ENCODE measurements at regions not wholly inside any gene's neighbourhood (a gene's known extent, or its start where the extent isn't known, plus 50 kb on each side); places are given as distances from the start of the nearest gene placed in this dataset.

DNA sequence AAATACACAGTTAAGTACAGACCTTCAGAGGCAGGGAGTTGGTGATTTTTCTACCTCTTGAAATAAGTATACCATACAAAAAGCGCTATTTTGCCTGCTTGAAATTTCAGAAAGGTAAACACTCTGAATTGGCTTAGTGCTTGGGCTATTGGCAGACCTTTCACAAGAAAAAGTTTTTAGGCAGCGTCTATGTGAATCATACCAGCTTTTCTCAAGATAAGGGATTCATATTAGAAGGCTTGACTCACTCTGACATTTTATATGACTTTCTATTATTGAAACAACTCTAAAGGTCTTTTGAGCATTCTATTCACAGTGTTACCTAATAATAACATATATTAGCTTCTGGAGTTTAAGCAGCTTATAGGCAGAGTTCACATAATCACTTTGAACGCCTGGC lies 286.4 kb upstream of the FAT1 start:
- peaks cover 0 to 3% (median 0%) of the 10 kb centered on the region in 3 donors for H3K27me3 Mint-ChIP-seq (ENCODE audit: low read depth in 3 of 3)
- H3K4me1 Mint-ChIP-seq, result no peaks in the 10 kb centered on the region
- no peak overlapping the region for H3K9ac ChIP-seq (ENCODE audit: insufficient read depth, low read length, poor library complexity, severe bottlenecking)
- H3K9me3 ChIP-seq (replicated peaks in 1 of 2; ENCODE audit: control insufficient read depth in 1 of 2, insufficient read depth in 1 of 2, low read length in 2 of 2), result no peaks in the 10 kb centered on the region
- H3K27ac ChIP-seq (ENCODE audit: low read depth in 1 of 2, low read length in 2 of 2), result no peak overlapping the region
- H3K4me2 ChIP-seq (replicated peaks; ENCODE audit: extremely low read depth, low read length, poor library complexity, severe bottlenecking), result no peak overlapping the region
- no peaks in the 10 kb centered on the region for H3K4me1 ChIP-seq (ENCODE audit: control insufficient read depth in 1 of 2, insufficient read depth in 2 of 2, low read length in 2 of 2)
- H3K4me3 ChIP-seq (replicated peaks in 1 of 3; ENCODE audit: low read depth in 2 of 3, low read length in 3 of 3), result no peak overlapping the region
- TF ChIP-seq, protein P1, sequence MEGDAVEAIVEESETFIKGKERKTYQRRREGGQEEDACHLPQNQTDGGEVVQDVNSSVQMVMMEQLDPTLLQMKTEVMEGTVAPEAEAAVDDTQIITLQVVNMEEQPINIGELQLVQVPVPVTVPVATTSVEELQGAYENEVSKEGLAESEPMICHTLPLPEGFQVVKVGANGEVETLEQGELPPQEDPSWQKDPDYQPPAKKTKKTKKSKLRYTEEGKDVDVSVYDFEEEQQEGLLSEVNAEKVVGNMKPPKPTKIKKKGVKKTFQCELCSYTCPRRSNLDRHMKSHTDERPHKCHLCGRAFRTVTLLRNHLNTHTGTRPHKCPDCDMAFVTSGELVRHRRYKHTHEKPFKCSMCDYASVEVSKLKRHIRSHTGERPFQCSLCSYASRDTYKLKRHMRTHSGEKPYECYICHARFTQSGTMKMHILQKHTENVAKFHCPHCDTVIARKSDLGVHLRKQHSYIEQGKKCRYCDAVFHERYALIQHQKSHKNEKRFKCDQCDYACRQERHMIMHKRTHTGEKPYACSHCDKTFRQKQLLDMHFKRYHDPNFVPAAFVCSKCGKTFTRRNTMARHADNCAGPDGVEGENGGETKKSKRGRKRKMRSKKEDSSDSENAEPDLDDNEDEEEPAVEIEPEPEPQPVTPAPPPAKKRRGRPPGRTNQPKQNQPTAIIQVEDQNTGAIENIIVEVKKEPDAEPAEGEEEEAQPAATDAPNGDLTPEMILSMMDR (IDR thresholded peaks at IDR 0.05), result no peak
- H3K27ac Mint-ChIP-seq, result no peak overlapping the region
- intact Hi-C loops (cut with micrococcal nuclease), result no loop called here
- no peaks in the 10 kb centered on the region for H3K36me3 Mint-ChIP-seq
- H3K79me2 ChIP-seq (ENCODE audit: insufficient read depth, low read length), result no peaks in the 10 kb centered on the region
- no peaks in the 10 kb centered on the region for H3K36me3 ChIP-seq (replicated peaks in 1 of 2; ENCODE audit: control insufficient read depth in 1 of 2, insufficient read depth in 2 of 2, low read length in 2 of 2)
- DNase-seq, result no peak
- H2AFZ ChIP-seq (ENCODE audit: insufficient read depth, low read depth, low read length, poor library complexity, severe bottlenecking), result no peak overlapping the region
- H3K27me3 ChIP-seq (ENCODE audit: control insufficient read depth in 2 of 2, insufficient read depth in 2 of 2, low read length in 2 of 2), result no peaks in the 10 kb centered on the region
- no peaks in the 10 kb centered on the region for H4K20me1 ChIP-seq (ENCODE audit: insufficient read depth, low read length)
- peaks cover 0 to 3% (median 0%) of the 10 kb centered on the region in 7 donors for H3K9me3 Mint-ChIP-seq
- WGBS (ENCODE audit: insufficient coverage), result no CpG with 5 or more reads among the region's 3 CpGs
- no peak overlapping the region for H3K4me3 Mint-ChIP-seq

DNA sequence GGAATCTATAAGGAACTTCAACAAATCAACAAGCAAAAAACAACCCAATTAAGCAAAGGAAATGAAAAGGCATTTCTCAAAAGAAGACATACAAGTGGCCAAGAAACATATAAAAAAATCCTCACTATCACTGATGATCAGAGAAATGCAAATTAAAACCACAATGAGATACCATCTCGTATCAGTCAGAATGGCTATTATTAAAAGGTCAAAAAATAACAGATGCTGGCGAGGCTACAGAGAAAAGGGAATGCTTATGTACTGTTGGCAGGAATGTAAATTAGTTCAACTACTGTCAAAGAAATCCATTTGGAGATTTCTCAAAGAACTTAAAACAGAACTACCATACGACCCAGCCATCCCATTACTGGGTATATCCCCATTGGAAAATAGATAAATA lies 292.4 kb upstream of the FAT1 start:
- DNase-seq, result no peak
- H3K36me3 Mint-ChIP-seq, result no peaks in the 10 kb centered on the region
- Histone ChIP-seq H2AFZ (ENCODE audit: insufficient read depth, low read depth, low read length, poor library complexity, severe bottlenecking) (no peak overlapping the region), H3K4me3 (replicated peaks in 1 of 3; ENCODE audit: low read depth in 2 of 3, low read length in 3 of 3) (no peak overlapping the region), H3K36me3 (replicated peaks in 1 of 2; ENCODE audit: control insufficient read depth in 1 of 2, insufficient read depth in 2 of 2, low read length in 2 of 2) (no peaks in the 10 kb centered on the region), H3K4me2 (replicated peaks; ENCODE audit: extremely low read depth, low read length, poor library complexity, severe bottlenecking) (no peak overlapping the region), H3K9me3 (replicated peaks in 1 of 2; ENCODE audit: control insufficient read depth in 1 of 2, insufficient read depth in 1 of 2, low read length in 2 of 2) (peaks cover 0 to 5% of the 10 kb centered on the region in 2 donors), H3K4me1 (ENCODE audit: control insufficient read depth in 1 of 2, insufficient read depth in 2 of 2, low read length in 2 of 2) (no peaks in the 10 kb centered on the region), H3K27me3 (ENCODE audit: control insufficient read depth in 2 of 2, insufficient read depth in 2 of 2, low read length in 2 of 2) (no peaks in the 10 kb centered on the region), H4K20me1 (ENCODE audit: insufficient read depth, low read length) (no peaks in the 10 kb centered on the region), H3K27ac (ENCODE audit: low read depth in 1 of 2, low read length in 2 of 2) (no peak overlapping the region), H3K9ac (ENCODE audit: insufficient read depth, low read length, poor library complexity, severe bottlenecking) (no peak overlapping the region), H3K79me2 (ENCODE audit: insufficient read depth, low read length) (no peaks in the 10 kb centered on the region)
- no CpG with 5 or more reads among the region's 3 CpGs for WGBS (ENCODE audit: insufficient coverage)
- H3K4me1 Mint-ChIP-seq, result no peaks in the 10 kb centered on the region
- no peak overlapping the region for H3K27ac Mint-ChIP-seq
- TF ChIP-seq, protein P1 (IDR thresholded peaks at IDR 0.05), result no peak
- intact Hi-C loops (cut with micrococcal nuclease), result no loop called here
- peaks cover 0 to 1% (median 0%) of the 10 kb centered on the region in 3 donors for H3K27me3 Mint-ChIP-seq (ENCODE audit: low read depth in 3 of 3)
- H3K9me3 Mint-ChIP-seq, result peaks cover 0 to 6% (median 1%) of the 10 kb centered on the region in 7 donors
- no peak overlapping the region for H3K4me3 Mint-ChIP-seq
